UCSD-AML1 (cell line): ENCODE measurements at regions not wholly inside any gene's neighbourhood (a gene's known extent, or its start where the extent isn't known, plus 50 kb on each side); places are given as distances from the start of the nearest gene placed in this dataset.

Experiments
- DNase-seq: peaks from one replicate; lab custom pipeline; 2025; ENCODE audit not compliant: unreplicated experiment; lab: John Stamatoyannopoulos, UW

- DNase-seq = no peak
Observed at GRCh38 chr6:166728884-166729530, 102.0 kb upstream of the RPS6KA2 start.

GRCh38 chr6:166726201-166726600, 99.2 kb upstream of the RPS6KA2 start:
- DNase-seq = no peak

- no peak for DNase-seq
Observed at GRCh38 chr6:166725571-166725970, 98.5 kb upstream of the RPS6KA2 start.

- no peak for DNase-seq
Observed at GRCh38 chr6:166724576-166724975, 97.5 kb upstream of the RPS6KA2 start.

- no peak for DNase-seq
Observed at GRCh38 chr6:166722785-166723184, 95.7 kb upstream of the RPS6KA2 start.

GRCh38 chr6:166721576-166721975, 94.5 kb upstream of the RPS6KA2 start:
- DNase-seq = no peak

- no peak for DNase-seq
Observed at GRCh38 chr6:166720856-166721255, 93.8 kb upstream of the RPS6KA2 start.

GRCh38 chr6:166719019-166719418, 92.0 kb upstream of the RPS6KA2 start:
- DNase-seq = no peak

- DNase-seq = no peak
Observed at GRCh38 chr6:166718516-166718915, 91.5 kb upstream of the RPS6KA2 start.

- DNase-seq = no peak
Observed at GRCh38 chr6:166716910-166717617, 90.0 kb upstream of the RPS6KA2 start.

- no peak for DNase-seq
Observed at GRCh38 chr6:166715992-166716391, 88.9 kb upstream of the RPS6KA2 start.

- no peak for DNase-seq
Observed at GRCh38 chr6:166715065-166715464, 88.0 kb upstream of the RPS6KA2 start.

GRCh38 chr6:166714581-166714980, 87.5 kb upstream of the RPS6KA2 start:
- no peak for DNase-seq

- DNase-seq = no peak
Observed at GRCh38 chr6:166714187-166714510, 87.1 kb upstream of the RPS6KA2 start.

GRCh38 chr6:166713434-166714186, 86.6 kb upstream of the RPS6KA2 start:
- no peak for DNase-seq

GRCh38 chr6:166712286-166713228, 85.5 kb upstream of the RPS6KA2 start:
- DNase-seq = no peak

- DNase-seq = no peak
Observed at GRCh38 chr6:166710084-166710483, 83.0 kb upstream of the RPS6KA2 start.

GRCh38 chr6:166708460-166708859, 81.4 kb upstream of the RPS6KA2 start:
- no peak for DNase-seq

GRCh38 chr6:166707045-166707444, 80.0 kb upstream of the RPS6KA2 start:
- peak; percentile 71 for DNase-seq

- DNase-seq = no peak
Observed at GRCh38 chr6:166705069-166705468, 78.0 kb upstream of the RPS6KA2 start.

GRCh38 chr6:166704171-166704570, 77.1 kb upstream of the RPS6KA2 start:
- no peak for DNase-seq
